HEK293 (cell line): ENCODE measurements at regions not wholly inside any gene's neighbourhood (a gene's known extent, or its start where the extent isn't known, plus 50 kb on each side); places are given as distances from the start of the nearest gene placed in this dataset.

Source experiments
- CTCF ChIA-PET: fragments of 350-600 bp; formaldehyde crosslinking; extraction: SDS; loops from one replicate; lab custom pipeline; 2021; ENCODE audit warnings: antibody characterized with exemption; lab: Yijun Ruan, JAX
- POLR2A ChIA-PET: fragments of 300-600 bp; formaldehyde crosslinking; extraction: SDS; loops from one replicate; lab custom pipeline; 2020; ENCODE audit warnings: antibody characterized with exemption, inconsistent platforms; lab: Yijun Ruan, JAX
- H3K27ac ChIP-seq: fragments of 200-500 bp; sonication (Bioruptor generic); 2 replicates; pipeline ENCODE4 v1.5.1; 2014; ENCODE audit warnings: low read depth, low read length, control low read depth, inconsistent platforms; ENCODE audit errors: extremely low read depth
- H3K36me3 ChIP-seq, 2 experiments: fragments of 200-500 bp in 1 of 2; sonication (Bioruptor generic) in 1 of 2; 1 replicate in 1 of 2; 2 replicates in 1 of 2; pipeline ENCODE4 v1.5.1; 2014 to 2017; ENCODE audit warnings: inconsistent platforms in 2 of 2, low read length in 2 of 2; ENCODE audit not compliant: control insufficient read depth in 2 of 2, insufficient read depth in 1 of 2
- H3K4me1 ChIP-seq: fragments of 200-500 bp; sonication (Bioruptor generic); 2 replicates; pipeline ENCODE4 v1.5.1; 2014; ENCODE audit warnings: mild to moderate bottlenecking, low read length, inconsistent platforms; ENCODE audit not compliant: control insufficient read depth, insufficient read depth
- H3K4me3 ChIP-seq: 2 replicates; pipeline ENCODE4 v1.5.1; 2011; ENCODE audit warnings: low read depth, mild to moderate bottlenecking, control low read depth, low read length, moderate library complexity
- H3K9me3 ChIP-seq: fragments of 200-500 bp; sonication (Bioruptor generic); 2 replicates; pipeline ENCODE4 v1.5.1; 2014; ENCODE audit warnings: low read depth, low read length, inconsistent platforms; ENCODE audit not compliant: control insufficient read depth, insufficient read depth
- MZF1 ChIP-seq: fragments of 450-650 bp; formaldehyde crosslinking; IDR thresholded peaks from 2 replicates; pipeline ENCODE4 v1.5.1; 2017; ENCODE audit warnings: missing biosample characterization, missing genetic modification characterization, borderline replicate concordance
- PRDM1 ChIP-seq: fragments of 450-650 bp; formaldehyde crosslinking; IDR thresholded peaks from 2 replicates; pipeline ENCODE4; 2016; ENCODE audit warnings: missing biosample characterization, missing genetic modification characterization
- SALL2 ChIP-seq: fragments of 450-650 bp; formaldehyde crosslinking; IDR thresholded peaks from 2 replicates; pipeline ENCODE4 v1.5.0; 2017; ENCODE audit warnings: missing biosample characterization, mild to moderate bottlenecking, missing genetic modification characterization, borderline replicate concordance
- ZBTB11 ChIP-seq: fragments of 450-650 bp; formaldehyde crosslinking; conservative IDR thresholded peaks from 2 replicates; pipeline ENCODE4 v1.5.1; 2016; ENCODE audit warnings: low read depth, missing biosample characterization, missing genetic modification characterization
- ZBTB48 ChIP-seq: fragments of 450-650 bp; formaldehyde crosslinking; IDR thresholded peaks from 2 replicates; pipeline ENCODE4 v1.5.1; 2016; ENCODE audit warnings: missing biosample characterization, missing genetic modification characterization
- ZFP3 ChIP-seq: fragments of 450-650 bp; formaldehyde crosslinking; IDR thresholded peaks from 2 replicates; pipeline ENCODE4 v1.5.1; 2016; ENCODE audit warnings: low read depth, missing biosample characterization, missing genetic modification characterization
- ZNF114 ChIP-seq: fragments of 450-650 bp; formaldehyde crosslinking; IDR thresholded peaks from 2 replicates; pipeline ENCODE4 v1.5.0; 2017; ENCODE audit warnings: missing biosample characterization, missing genetic modification characterization
- ZNF18 ChIP-seq: fragments of 450-650 bp; formaldehyde crosslinking; IDR thresholded peaks from 2 replicates; pipeline ENCODE4 v1.5.1; 2016; ENCODE audit warnings: missing biosample characterization, missing genetic modification characterization
- ZNF2 ChIP-seq: fragments of 450-650 bp; formaldehyde crosslinking; IDR thresholded peaks from 2 replicates; pipeline ENCODE4 v1.5.1; 2016; ENCODE audit warnings: missing biosample characterization, missing genetic modification characterization
- ZNF239 ChIP-seq: fragments of 450-650 bp; formaldehyde crosslinking; IDR thresholded peaks from 2 replicates; pipeline ENCODE4 v1.5.1; 2016; ENCODE audit warnings: missing biosample characterization, missing genetic modification characterization
- ZNF248 ChIP-seq: fragments of 450-650 bp; formaldehyde crosslinking; IDR thresholded peaks from 2 replicates; pipeline ENCODE4 v1.5.1; 2017; ENCODE audit warnings: missing biosample characterization, missing genetic modification characterization
- ZNF274 ChIP-seq, 2 experiments: fragments of 200-500 bp in 1 of 2; fragments of 450-650 bp in 1 of 2; sonication (Bioruptor generic) in 1 of 2; formaldehyde crosslinking in 1 of 2; IDR thresholded peaks; 2 replicates each; pipeline versions ENCODE4 v1.5.1 to v1.6.1; 2014 to 2016; ENCODE audit warnings: borderline replicate concordance in 1 of 2, inconsistent platforms in 1 of 2, low read length in 1 of 2, missing biosample characterization in 1 of 2, missing genetic modification characterization in 1 of 2
- ZNF350 ChIP-seq: fragments of 450-650 bp; formaldehyde crosslinking; IDR thresholded peaks from 2 replicates; pipeline ENCODE4 v1.5.0; 2017; ENCODE audit warnings: missing biosample characterization, mild to moderate bottlenecking, missing genetic modification characterization
- ZNF354C ChIP-seq: fragments of 450-650 bp; formaldehyde crosslinking; IDR thresholded peaks from 2 replicates; pipeline ENCODE4 v1.5.1; 2016; ENCODE audit warnings: missing biosample characterization, missing genetic modification characterization, low read depth, borderline replicate concordance
- ZNF426 ChIP-seq: fragments of 450-650 bp; formaldehyde crosslinking; IDR thresholded peaks from 2 replicates; pipeline ENCODE4 v1.5.1; 2017; ENCODE audit warnings: missing biosample characterization, missing genetic modification characterization, mild to moderate bottlenecking, inconsistent platforms, moderate library complexity
- ZNF530 ChIP-seq: fragments of 450-650 bp; formaldehyde crosslinking; IDR thresholded peaks from 2 replicates; pipeline ENCODE4 v1.5.1; 2016; ENCODE audit warnings: low read depth, missing biosample characterization, missing genetic modification characterization
- ZNF555 ChIP-seq: fragments of 450-650 bp; formaldehyde crosslinking; conservative IDR thresholded peaks from 2 replicates; pipeline ENCODE4 v1.5.1; 2017; ENCODE audit warnings: missing biosample characterization, mild to moderate bottlenecking, missing genetic modification characterization, inconsistent platforms
- ZNF768 ChIP-seq: fragments of 450-650 bp; formaldehyde crosslinking; IDR thresholded peaks from 2 replicates; pipeline ENCODE4 v1.5.1; 2018; ENCODE audit warnings: missing biosample characterization, mild to moderate bottlenecking, missing genetic modification characterization
- ZNF776 ChIP-seq: fragments of 450-650 bp; formaldehyde crosslinking; IDR thresholded peaks from 2 replicates; pipeline ENCODE4 v1.5.0; 2017; ENCODE audit warnings: missing biosample characterization, missing genetic modification characterization, borderline replicate concordance
- ZSCAN16 ChIP-seq: fragments of 450-650 bp; formaldehyde crosslinking; IDR thresholded peaks from 2 replicates; pipeline ENCODE4 v1.5.1; 2016; ENCODE audit warnings: missing biosample characterization, missing genetic modification characterization
- ZXDB ChIP-seq: fragments of 450-650 bp; formaldehyde crosslinking; IDR thresholded peaks from 2 replicates; pipeline ENCODE4 v1.5.1; 2016; ENCODE audit warnings: missing biosample characterization, missing genetic modification characterization
- TF ChIP-seq, protein P1 (sequence below): fragments of 450-650 bp; formaldehyde crosslinking; optimal IDR thresholded peaks from 2 replicates; pipeline ENCODE3; 2016; ENCODE audit warnings: missing biosample characterization, mild to moderate bottlenecking, missing genetic modification characterization

- H3K36me3 ChIP-seq, result no peaks in the 10 kb centered on the region
- POLR2A ChIA-PET, result interaction anchor here (0.7 kb wide), 1 partner anchor 197 kb away, joined by 3 read pairs; no protein-coding TSS in a partner anchor
- no peak overlapping the region for H3K4me3 ChIP-seq
- H3K27ac ChIP-seq, result no peak overlapping the region
- H3K4me1 ChIP-seq, result no peaks in the 10 kb centered on the region
- no peak for TF ChIP-seq SALL2 (tag by site-specific recombination)
- no peak for TF ChIP-seq ZSCAN16
- TF ChIP-seq, protein P1, sequence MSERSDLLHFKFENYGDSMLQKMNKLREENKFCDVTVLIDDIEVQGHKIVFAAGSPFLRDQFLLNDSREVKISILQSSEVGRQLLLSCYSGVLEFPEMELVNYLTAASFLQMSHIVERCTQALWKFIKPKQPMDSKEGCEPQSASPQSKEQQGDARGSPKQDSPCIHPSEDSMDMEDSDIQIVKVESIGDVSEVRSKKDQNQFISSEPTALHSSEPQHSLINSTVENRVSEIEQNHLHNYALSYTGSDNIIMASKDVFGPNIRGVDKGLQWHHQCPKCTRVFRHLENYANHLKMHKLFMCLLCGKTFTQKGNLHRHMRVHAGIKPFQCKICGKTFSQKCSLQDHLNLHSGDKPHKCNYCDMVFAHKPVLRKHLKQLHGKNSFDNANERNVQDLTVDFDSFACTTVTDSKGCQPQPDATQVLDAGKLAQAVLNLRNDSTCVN (tag by site-specific recombination), result no peak
- no peak for TF ChIP-seq ZNF2
- TF ChIP-seq ZNF426 (tag by site-specific recombination), result no peak
- TF ChIP-seq ZBTB11 (tag by site-specific recombination), result no peak
- no peak for TF ChIP-seq ZNF768 (tag by site-specific recombination)
- TF ChIP-seq ZXDB, result no peak
- TF ChIP-seq ZNF555 (tag by site-specific recombination), result no peak
- no peak for TF ChIP-seq ZNF18 (tag by site-specific recombination)
- TF ChIP-seq ZNF239, result no peak
- TF ChIP-seq, all 188 proteins: peak for 0
- CTCF ChIA-PET, result no interaction called here
- no peaks in the 10 kb centered on the region for H3K9me3 ChIP-seq
Observed at GRCh38 chr11:25655636-25656035, 676.3 kb upstream of the ANO3 start.

DNA sequence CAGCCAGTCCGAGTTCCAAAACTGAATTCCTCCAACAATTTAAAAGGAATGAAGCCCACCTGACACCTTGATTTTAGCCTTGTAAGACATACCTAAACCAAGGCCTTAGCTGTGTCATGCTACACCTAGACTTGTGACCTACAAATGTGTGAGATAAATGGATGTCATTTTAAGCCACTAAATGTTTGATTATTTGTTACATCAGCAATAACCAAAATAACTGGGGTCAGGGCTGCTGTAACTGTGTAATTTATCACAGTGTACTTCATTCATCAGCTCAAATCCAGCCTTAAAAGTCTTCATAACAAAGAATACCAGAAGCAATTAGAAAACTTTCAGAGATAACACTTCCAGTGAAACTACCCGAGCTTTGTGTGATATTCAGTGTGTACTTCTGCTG, 673.0 kb upstream of the ANO3 start:
- H3K27ac ChIP-seq, result no peak overlapping the region
- no peak overlapping the region for H3K4me3 ChIP-seq
- POLR2A ChIA-PET, result no interaction called here
- no peaks in the 10 kb centered on the region for H3K9me3 ChIP-seq
- CTCF ChIA-PET, result no interaction called here
- no peaks in the 10 kb centered on the region for H3K36me3 ChIP-seq
- H3K4me1 ChIP-seq, result no peaks in the 10 kb centered on the region
- no peak for TF ChIP-seq ZNF350 (tag by site-specific recombination)
- TF ChIP-seq ZNF776 (tag by site-specific recombination), result no peak
- TF ChIP-seq ZNF530 (tag by site-specific recombination), result no peak
- no peak for TF ChIP-seq MZF1 (tag by site-specific recombination)
- TF ChIP-seq ZNF248 (tag by site-specific recombination), result no peak
- TF ChIP-seq ZNF114 (tag by site-specific recombination), result no peak
- no peak for TF ChIP-seq ZNF354C
- no peak for TF ChIP-seq PRDM1 (tag by site-specific recombination)
- no peak for TF ChIP-seq ZNF274 (IDR thresholded peaks at IDR 0.05; ENCODE audit: low read length)
- TF ChIP-seq ZNF274 (tag by site-specific recombination; IDR thresholded peaks at IDR 0.05; ENCODE audit: borderline replicate concordance), result no peak
- TF ChIP-seq ZFP3 (tag by site-specific recombination), result no peak
- TF ChIP-seq ZBTB48 (tag by site-specific recombination), result no peak
